ENCODE measurements at regions not wholly inside any gene's neighbourhood (a gene's known extent, or its start where the extent isn't known, plus 50 kb on each side); places are given as distances from the start of the nearest gene placed in this dataset.

DNA sequence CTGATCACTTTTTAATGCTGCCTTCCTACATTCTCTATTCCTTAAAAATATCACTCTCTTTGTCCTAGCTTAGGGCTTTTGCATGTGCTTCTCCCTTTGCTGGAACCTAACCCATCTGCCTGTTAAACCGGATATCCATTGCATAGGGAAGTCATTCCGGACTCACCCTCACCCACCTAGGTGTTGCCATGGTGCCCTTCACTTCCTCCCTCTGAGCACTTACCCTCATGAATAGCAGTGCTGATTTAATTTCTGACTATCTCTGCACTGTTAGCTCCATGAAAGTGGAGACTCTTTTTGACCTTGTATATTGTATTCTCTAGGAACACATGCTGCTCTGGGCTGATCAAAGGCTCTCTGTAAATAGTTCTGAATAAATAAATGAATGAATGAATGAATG is 401.9 kb downstream of the PCDH20 start:
- FAIRE-seq = no peak
- Histone ChIP-seq H3K27me3 (ENCODE audit: control insufficient read depth, extremely low read depth, insufficient read depth, low read length) (no peaks in the 10 kb centered on the region), H3K4me2 (ENCODE audit: control insufficient read depth, extremely low read depth, insufficient read depth, low read depth, low read length) (no peak overlapping the region), H3K9me1 (ENCODE audit: control insufficient read depth, extremely low read depth, insufficient read depth, low read length) (no peaks in the 10 kb centered on the region), H3K27ac (ENCODE audit: control insufficient read depth, insufficient read depth, low read length) (no peak overlapping the region), H3K9me3 (ENCODE audit: control insufficient read depth, low read depth, low read length) (no peaks in the 10 kb centered on the region), H3K4me1 (ENCODE audit: control insufficient read depth, extremely low read depth, insufficient read depth, low read length) (no peaks in the 10 kb centered on the region), H3K9ac (ENCODE audit: control insufficient read depth, extremely low read depth, insufficient read depth, low read length) (no peak overlapping the region), H2AFZ (ENCODE audit: control insufficient read depth, low read length) (no peak overlapping the region), H3K79me2 (ENCODE audit: control insufficient read depth, insufficient read depth, low read length) (no peaks in the 10 kb centered on the region), H3K36me3 (ENCODE audit: control insufficient read depth in 2 of 2, extremely low read depth in 1 of 2, insufficient read depth in 2 of 2, low read length in 2 of 2) (no peaks in the 10 kb centered on the region), H4K20me1 (ENCODE audit: control insufficient read depth, extremely low read depth, insufficient read depth, low read length) (no peaks in the 10 kb centered on the region), H3K4me3 (ENCODE audit: control insufficient read depth in 2 of 3, extremely low read depth in 1 of 3, insufficient read depth in 2 of 3, low read depth in 1 of 3, low read length in 3 of 3) (no peak overlapping the region)
- dilution Hi-C loops (cut with MboI; ENCODE audit: extremely low pct_ligation_motif_present, low sequenced_read_pairs) = no loop called here
- TF ChIP-seq, protein P1, sequence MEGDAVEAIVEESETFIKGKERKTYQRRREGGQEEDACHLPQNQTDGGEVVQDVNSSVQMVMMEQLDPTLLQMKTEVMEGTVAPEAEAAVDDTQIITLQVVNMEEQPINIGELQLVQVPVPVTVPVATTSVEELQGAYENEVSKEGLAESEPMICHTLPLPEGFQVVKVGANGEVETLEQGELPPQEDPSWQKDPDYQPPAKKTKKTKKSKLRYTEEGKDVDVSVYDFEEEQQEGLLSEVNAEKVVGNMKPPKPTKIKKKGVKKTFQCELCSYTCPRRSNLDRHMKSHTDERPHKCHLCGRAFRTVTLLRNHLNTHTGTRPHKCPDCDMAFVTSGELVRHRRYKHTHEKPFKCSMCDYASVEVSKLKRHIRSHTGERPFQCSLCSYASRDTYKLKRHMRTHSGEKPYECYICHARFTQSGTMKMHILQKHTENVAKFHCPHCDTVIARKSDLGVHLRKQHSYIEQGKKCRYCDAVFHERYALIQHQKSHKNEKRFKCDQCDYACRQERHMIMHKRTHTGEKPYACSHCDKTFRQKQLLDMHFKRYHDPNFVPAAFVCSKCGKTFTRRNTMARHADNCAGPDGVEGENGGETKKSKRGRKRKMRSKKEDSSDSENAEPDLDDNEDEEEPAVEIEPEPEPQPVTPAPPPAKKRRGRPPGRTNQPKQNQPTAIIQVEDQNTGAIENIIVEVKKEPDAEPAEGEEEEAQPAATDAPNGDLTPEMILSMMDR (optimal IDR thresholded peaks at IDR 0.05 in 1 of 3, IDR thresholded peaks at IDR 0.05 in 1 of 3, conservative IDR thresholded peaks at IDR 0.05 in 1 of 3; ENCODE audit: extremely low read depth in 1 of 3, insufficient read depth in 2 of 3, low read length in 3 of 3) = no peak
- no peak for TF ChIP-seq EZH2 (IDR thresholded peaks at IDR 0.05; ENCODE audit: low read length)
- DNase-seq (ENCODE audit: low read depth, low spot score) = no peak

DNA sequence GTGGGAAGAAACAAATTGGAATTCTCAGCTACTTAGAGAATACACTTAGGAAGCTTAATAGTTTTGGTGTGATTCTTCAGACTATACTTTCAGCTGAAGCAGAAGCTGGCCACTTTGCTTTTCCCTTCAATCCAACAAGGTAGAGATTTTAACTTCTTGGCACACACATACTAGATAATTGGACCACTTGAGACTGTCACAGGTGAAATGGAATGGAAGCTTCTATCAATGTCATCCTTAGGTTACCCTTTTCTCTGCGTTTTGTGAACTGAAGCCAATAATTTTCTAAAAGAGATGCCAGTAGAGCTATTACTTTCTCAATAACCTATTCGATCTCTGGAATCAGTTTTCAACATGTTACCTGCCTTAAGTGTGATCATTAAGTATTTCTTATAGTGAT is 405.3 kb downstream of the PCDH20 start:
- no peaks in the 10 kb centered on the region for H3K36me3 ChIP-seq (ENCODE audit: control insufficient read depth in 2 of 2, extremely low read depth in 1 of 2, insufficient read depth in 2 of 2, low read length in 2 of 2)
- dilution Hi-C loops (cut with MboI; ENCODE audit: extremely low pct_ligation_motif_present, low sequenced_read_pairs) = no loop called here
- FAIRE-seq = no peak
- no peak for TF ChIP-seq EZH2 (IDR thresholded peaks at IDR 0.05; ENCODE audit: low read length)
- TF ChIP-seq, protein P1 (optimal IDR thresholded peaks at IDR 0.05 in 1 of 3, IDR thresholded peaks at IDR 0.05 in 1 of 3, conservative IDR thresholded peaks at IDR 0.05 in 1 of 3; ENCODE audit: extremely low read depth in 1 of 3, insufficient read depth in 2 of 3, low read length in 3 of 3) = no peak
- no peaks in the 10 kb centered on the region for H3K9me1 ChIP-seq (ENCODE audit: control insufficient read depth, extremely low read depth, insufficient read depth, low read length)
- no peaks in the 10 kb centered on the region for H3K79me2 ChIP-seq (ENCODE audit: control insufficient read depth, insufficient read depth, low read length)
- no peak overlapping the region for H3K4me3 ChIP-seq (ENCODE audit: control insufficient read depth in 2 of 3, extremely low read depth in 1 of 3, insufficient read depth in 2 of 3, low read depth in 1 of 3, low read length in 3 of 3)
- H2AFZ ChIP-seq (ENCODE audit: control insufficient read depth, low read length) = no peak overlapping the region
- no peak overlapping the region for H3K27ac ChIP-seq (ENCODE audit: control insufficient read depth, insufficient read depth, low read length)
- no peaks in the 10 kb centered on the region for H3K27me3 ChIP-seq (ENCODE audit: control insufficient read depth, extremely low read depth, insufficient read depth, low read length)
- no peak overlapping the region for H3K4me2 ChIP-seq (ENCODE audit: control insufficient read depth, extremely low read depth, insufficient read depth, low read depth, low read length)
- H4K20me1 ChIP-seq (ENCODE audit: control insufficient read depth, extremely low read depth, insufficient read depth, low read length) = no peaks in the 10 kb centered on the region
- no peak overlapping the region for H3K9ac ChIP-seq (ENCODE audit: control insufficient read depth, extremely low read depth, insufficient read depth, low read length)
- H3K4me1 ChIP-seq (ENCODE audit: control insufficient read depth, extremely low read depth, insufficient read depth, low read length) = no peaks in the 10 kb centered on the region
- DNase-seq (ENCODE audit: low read depth, low spot score) = no peak
- H3K9me3 ChIP-seq (ENCODE audit: control insufficient read depth, low read depth, low read length) = no peaks in the 10 kb centered on the region
